IMR-90 (cell line): ENCODE measurements at regions not wholly inside any gene's neighbourhood (a gene's known extent, or its start where the extent isn't known, plus 50 kb on each side); places are given as distances from the start of the nearest gene placed in this dataset.

Experiments used
- ATAC-seq: fragments of 200-7000 bp; cut with Tn5 transposase; 2 replicates; pipeline ENCODE4 v1.9.1; 2020; ENCODE audit warnings: low read depth, mild to moderate bottlenecking, moderate library complexity
- BruUV-seq: library from RNA; stranded (reverse); fragments of 400-500 nt; replicated peaks from 2 replicates; lab custom pipeline; 2021; lab: Mats Ljungman, UMichigan
- CTCF ChIA-PET: fragments of 300-600 bp; formaldehyde crosslinking; extraction: SDS; loops from one replicate; lab custom pipeline; 2021; ENCODE audit warnings: antibody characterized with exemption; lab: Yijun Ruan, JAX
- POLR2A ChIA-PET: fragments of 300-600 bp; sonication (Branson Sonifier 250); formaldehyde crosslinking; loops from one replicate; lab custom pipeline; 2022; ENCODE audit warnings: antibody characterized with exemption; ENCODE audit not compliant: unreplicated experiment; lab: Charles Lee
- DNase-seq: peaks from one replicate; pipeline ENCODE4 v3.0.0; 2013
- H2AFZ ChIP-seq: replicated peaks from 2 replicates; pipeline ENCODE3; 2013; ENCODE audit warnings: low read length, mild to moderate bottlenecking; ENCODE audit not compliant: poor library complexity
- H2AK5ac ChIP-seq: 2 replicates; pipeline ENCODE4 v1.6.1; 2013; ENCODE audit warnings: low read depth, low read length, inconsistent platforms
- H2AK9ac ChIP-seq: replicated peaks from 2 replicates; pipeline ENCODE3; 2013; ENCODE audit warnings: mild to moderate bottlenecking, low read depth, low read length, moderate library complexity; ENCODE audit not compliant: poor library complexity
- H2BK120ac ChIP-seq: 2 replicates; pipeline ENCODE4 v1.6.1; 2013; ENCODE audit warnings: low read depth, low read length, inconsistent platforms
- H2BK15ac ChIP-seq: 3 replicates; pipeline ENCODE4 v1.6.1; 2013; ENCODE audit warnings: low read depth, low read length, inconsistent platforms
- H2BK20ac ChIP-seq: 2 replicates; pipeline ENCODE4 v1.6.1; 2013; ENCODE audit warnings: low read depth, mild to moderate bottlenecking, inconsistent platforms, low read length, moderate library complexity
- H2BK5ac ChIP-seq: 2 replicates; pipeline ENCODE4 v1.6.1; 2013; ENCODE audit warnings: mild to moderate bottlenecking, low read depth, low read length, inconsistent platforms; ENCODE audit not compliant: poor library complexity, severe bottlenecking
- H3K14ac ChIP-seq: replicated peaks from 2 replicates; pipeline ENCODE4 v1.6.1; 2013; ENCODE audit warnings: low read depth, low read length, inconsistent platforms
- H3K18ac ChIP-seq: 2 replicates; pipeline ENCODE4 v1.6.1; 2013; ENCODE audit warnings: low read depth, low read length, control low read depth
- H3K23ac ChIP-seq: 2 replicates; pipeline ENCODE4 v1.6.1; 2013; ENCODE audit warnings: low read depth, low read length, inconsistent platforms
- H3K27ac ChIP-seq: 2 replicates; pipeline ENCODE4 v1.5.1; 2013; ENCODE audit warnings: mild to moderate bottlenecking, control low read depth, low read length; ENCODE audit not compliant: insufficient read depth
- H3K27me3 ChIP-seq: 2 replicates; pipeline ENCODE4 v1.6.1; 2013; ENCODE audit warnings: low read length; ENCODE audit not compliant: control insufficient read depth, insufficient read depth
- H3K36me3 ChIP-seq: 2 replicates; pipeline ENCODE4 v1.6.1; 2013; ENCODE audit warnings: low read length, mixed read lengths; ENCODE audit not compliant: control insufficient read depth, insufficient read depth
- H3K4ac ChIP-seq: 2 replicates; pipeline ENCODE4 v1.6.1; 2013; ENCODE audit warnings: low read depth, low read length, inconsistent platforms
- H3K4me1 ChIP-seq: 2 replicates; pipeline ENCODE4 v1.6.1; 2013; ENCODE audit warnings: low read length, mixed read lengths; ENCODE audit not compliant: control insufficient read depth, insufficient read depth
- H3K4me2 ChIP-seq: 2 replicates; pipeline ENCODE4 v1.6.1; 2013; ENCODE audit warnings: low read depth, mild to moderate bottlenecking, control low read depth, low read length, moderate library complexity
- H3K4me3 ChIP-seq: 2 replicates; pipeline ENCODE4 v1.5.1; 2013; ENCODE audit warnings: low read depth, mild to moderate bottlenecking, control low read depth, low read length, moderate library complexity; ENCODE audit not compliant: insufficient read depth
- H3K56ac ChIP-seq: 2 replicates; pipeline ENCODE4 v1.6.1; 2013; ENCODE audit warnings: low read length, inconsistent platforms; ENCODE audit not compliant: insufficient read depth; ENCODE audit errors: extremely low read depth
- H3K79me1 ChIP-seq, 2 experiments: 2 replicates each; pipeline ENCODE4 v1.6.1; 2013; ENCODE audit warnings: low read length in 2 of 2, inconsistent platforms in 1 of 2, low read depth in 1 of 2
- H3K9ac ChIP-seq: 2 replicates; pipeline ENCODE4 v1.6.1; 2013; ENCODE audit warnings: low read depth, low read length, control low read depth
- H3K9me1 ChIP-seq: 2 replicates; pipeline ENCODE4 v1.6.1; 2013; ENCODE audit warnings: low read length, inconsistent platforms; ENCODE audit not compliant: insufficient read depth
- H3K9me3 ChIP-seq: 2 replicates; pipeline ENCODE4 v1.6.1; 2013; ENCODE audit warnings: low read length; ENCODE audit not compliant: control insufficient read depth, insufficient read depth
- H4K20me1 ChIP-seq: 2 replicates; pipeline ENCODE4 v1.6.1; 2013; ENCODE audit warnings: low read length, inconsistent platforms; ENCODE audit not compliant: insufficient read depth
- H4K5ac ChIP-seq: 2 replicates; pipeline ENCODE4 v1.6.1; 2013; ENCODE audit warnings: mild to moderate bottlenecking, low read depth, low read length, control low read depth
- H4K8ac ChIP-seq, 2 experiments: 2 replicates each; pipeline ENCODE4 v1.6.1; 2013; ENCODE audit warnings: low read depth in 2 of 2, low read length in 2 of 2, control low read depth in 1 of 2, inconsistent platforms in 1 of 2
- H4K91ac ChIP-seq: 2 replicates; pipeline ENCODE4 v1.6.1; 2013; ENCODE audit warnings: low read depth, low read length, inconsistent platforms; ENCODE audit not compliant: insufficient read depth
- BHLHE40 ChIP-seq: fragments of 150-350 bp; IDR thresholded peaks from 2 replicates; pipeline ENCODE4 v1.6.1; 2016; ENCODE audit warnings: mild to moderate bottlenecking, low read depth, low read length
- CEBPB ChIP-seq: IDR thresholded peaks from 2 replicates; pipeline ENCODE4 v1.6.1; 2012; ENCODE audit warnings: low read depth, low read length, improper control_type of control experiment
- CHD1 ChIP-seq: IDR thresholded peaks from 2 replicates; pipeline ENCODE4 v1.6.1; 2012; ENCODE audit warnings: low read depth, low read length, improper control_type of control experiment
- CTCF ChIP-seq: conservative IDR thresholded peaks from 2 replicates; pipeline ENCODE4 v1.5.1; 2012; ENCODE audit warnings: mild to moderate bottlenecking, low read depth, low read length, improper control_type of control experiment
- FOS ChIP-seq: fragments of 150-350 bp; IDR thresholded peaks from 2 replicates; pipeline ENCODE4 v1.6.1; 2016; ENCODE audit warnings: low read depth, low read length
- MAFK ChIP-seq: IDR thresholded peaks from 2 replicates; pipeline ENCODE4 v1.6.1; 2012; ENCODE audit warnings: low read depth, low read length, improper control_type of control experiment
- MAZ ChIP-seq: IDR thresholded peaks from 2 replicates; pipeline ENCODE4 v1.6.1; 2012; ENCODE audit warnings: low read depth, mild to moderate bottlenecking, low read length, improper control_type of control experiment, moderate library complexity, borderline replicate concordance
- MXI1 ChIP-seq: IDR thresholded peaks from 2 replicates; pipeline ENCODE4 v1.6.1; 2012; ENCODE audit warnings: low read depth, mild to moderate bottlenecking, low read length, moderate library complexity, borderline replicate concordance
- NFE2L2 ChIP-seq: fragments of 150-350 bp; IDR thresholded peaks from 2 replicates; pipeline ENCODE4 v1.6.1; 2016; ENCODE audit warnings: low read depth, mild to moderate bottlenecking, low read length
- POLR2A ChIP-seq: IDR thresholded peaks from 2 replicates; pipeline ENCODE4 v1.6.1; 2012; ENCODE audit warnings: mild to moderate bottlenecking, low read depth, low read length
- RAD21 ChIP-seq: IDR thresholded peaks from 2 replicates; pipeline ENCODE4 v1.6.1; 2012; ENCODE audit warnings: low read length, improper control_type of control experiment
- RCOR1 ChIP-seq: IDR thresholded peaks from 2 replicates; pipeline ENCODE4 v1.6.1; 2012; ENCODE audit warnings: mild to moderate bottlenecking, low read length, improper control_type of control experiment; ENCODE audit not compliant: insufficient replicate concordance
- RFX5 ChIP-seq: IDR thresholded peaks from 2 replicates; pipeline ENCODE4 v1.8.0; 2012; ENCODE audit warnings: low read depth, mild to moderate bottlenecking, low read length, moderate library complexity
- SMC3 ChIP-seq: fragments of 150-350 bp; IDR thresholded peaks from 2 replicates; pipeline ENCODE4 v1.6.1; 2016; ENCODE audit warnings: low read depth, mild to moderate bottlenecking, antibody characterized with exemption, low read length, moderate library complexity
- WGBS, 2 experiments: methylation state at CpG; one replicate each; pipeline versions ENCODE4 v1.1.5 to v1.1.7; 2013; ENCODE audit warnings: missing lambda C conversion rate in 2 of 2; ENCODE audit not compliant: insufficient read length in 1 of 2; ENCODE audit errors: extremely low coverage in 2 of 2; 5-methylcytosine and 5-hydroxymethylcytosine counted together
- dilution Hi-C: fragments of 300-500 bp; cut with HindIII; formaldehyde crosslinking; loops from one replicate; pipeline ENCODE4 v1.14.3; 2018; ENCODE audit warnings: low sequenced_read_pairs; ENCODE audit not compliant: unreplicated experiment
- in situ Hi-C: fragments of 300-500 bp; cut with MboI; formaldehyde crosslinking; loops from 3 replicates; pipeline ENCODE4 v1.14.3; 2019; ENCODE audit warnings: low sequenced_read_pairs, inconsistent platforms, mixed read lengths
- intact Hi-C: fragments of 100-400 bp; cut with micrococcal nuclease; formaldehyde crosslinking; loops from 2 replicates; pipeline ENCODE4 v1.10.0; 2022
- TF ChIP-seq, protein P1 (sequence below): fragments of 150-350 bp; IDR thresholded peaks from 2 replicates; pipeline ENCODE4 v1.6.1; 2017; ENCODE audit warnings: mild to moderate bottlenecking, antibody characterized with exemption, low read length, low read depth
- TF ChIP-seq, protein P2 (sequence below): fragments of 150-350 bp; IDR thresholded peaks from 2 replicates; pipeline ENCODE4 v1.6.1; 2016; ENCODE audit warnings: low read depth, mild to moderate bottlenecking, low read length, moderate library complexity, borderline replicate concordance

DNA sequence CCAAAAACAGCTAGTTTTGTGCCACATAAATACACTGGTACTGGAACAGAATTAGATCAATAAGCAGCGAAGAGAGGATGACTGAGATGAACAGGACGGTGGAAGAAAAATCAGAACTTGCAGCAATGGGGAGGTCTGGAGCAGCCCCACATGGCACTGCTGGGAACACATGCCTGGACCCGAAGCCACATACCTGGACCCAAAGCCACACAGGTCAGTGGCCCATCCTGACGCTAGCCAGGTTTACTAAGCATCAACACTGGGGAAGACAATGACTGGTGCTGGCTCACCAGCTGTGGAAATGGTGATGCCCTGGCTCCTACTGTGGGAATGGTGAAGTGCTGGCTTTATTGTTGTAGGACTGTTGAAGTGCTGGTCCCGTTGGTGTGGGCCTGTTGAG lies 139.7 kb upstream of the IRX4 start:
- dilution Hi-C loops = no loop called here
- H3K23ac ChIP-seq = no peak overlapping the region
- no peak overlapping the region for H3K56ac ChIP-seq
- POLR2A ChIA-PET = no interaction called here
- H2AK5ac ChIP-seq = no peak overlapping the region
- H4K5ac ChIP-seq = no peak overlapping the region
- H2AFZ ChIP-seq = no peak overlapping the region
- no peaks in the 10 kb centered on the region for H3K79me1 ChIP-seq
- no peak overlapping the region for H3K9ac ChIP-seq
- no peak overlapping the region for H2BK15ac ChIP-seq
- intact Hi-C loops = no loop called here
- CTCF ChIA-PET = no interaction called here
- in situ Hi-C loops = no loop called here
- no peak overlapping the region for H4K91ac ChIP-seq
- H3K9me3 ChIP-seq = no peaks in the 10 kb centered on the region
- no peak overlapping the region for H2BK120ac ChIP-seq
- H3K14ac ChIP-seq = no peak overlapping the region
- H4K8ac ChIP-seq = no peak overlapping the region
- WGBS, 2 experiments = 0% methylated on average over 1 of the region's 5 CpGs; no CpG with 5 or more reads in 1 of the 2 experiments
- no peak overlapping the region for H3K18ac ChIP-seq
- BruUV-seq = no TSS peak
- no peak overlapping the region for H2BK5ac ChIP-seq
- DNase-seq (no peak), ATAC-seq (no peak)
- no peaks in the 10 kb centered on the region for H3K27me3 ChIP-seq
- H3K36me3 ChIP-seq = no peaks in the 10 kb centered on the region
- H3K4ac ChIP-seq = no peak overlapping the region
- H2AK9ac ChIP-seq = peak overlapping the region; percentile 31
- no peaks in the 10 kb centered on the region for H3K9me1 ChIP-seq
- no peak overlapping the region for H3K4me3 ChIP-seq
- no peak overlapping the region for H3K27ac ChIP-seq
- H2BK20ac ChIP-seq = no peak overlapping the region
- H3K4me1 ChIP-seq = no peaks in the 10 kb centered on the region
- no peaks in the 10 kb centered on the region for H4K20me1 ChIP-seq
- no peak overlapping the region for H3K4me2 ChIP-seq
- TF ChIP-seq RFX5 (no peak), MAFK (no peak), CEBPB (no peak), CTCF (no peak), RCOR1 (no peak), RAD21 (no peak), POLR2A (no peak), BHLHE40 (no peak), NFE2L2 (no peak), CHD1 (no peak), MAZ (no peak), FOS (no peak), MXI1 (no peak), SMC3 (no peak)
- TF ChIP-seq, protein P1, sequence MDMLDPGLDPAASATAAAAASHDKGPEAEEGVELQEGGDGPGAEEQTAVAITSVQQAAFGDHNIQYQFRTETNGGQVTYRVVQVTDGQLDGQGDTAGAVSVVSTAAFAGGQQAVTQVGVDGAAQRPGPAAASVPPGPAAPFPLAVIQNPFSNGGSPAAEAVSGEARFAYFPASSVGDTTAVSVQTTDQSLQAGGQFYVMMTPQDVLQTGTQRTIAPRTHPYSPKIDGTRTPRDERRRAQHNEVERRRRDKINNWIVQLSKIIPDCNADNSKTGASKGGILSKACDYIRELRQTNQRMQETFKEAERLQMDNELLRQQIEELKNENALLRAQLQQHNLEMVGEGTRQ = no peak
- TF ChIP-seq, protein P2, sequence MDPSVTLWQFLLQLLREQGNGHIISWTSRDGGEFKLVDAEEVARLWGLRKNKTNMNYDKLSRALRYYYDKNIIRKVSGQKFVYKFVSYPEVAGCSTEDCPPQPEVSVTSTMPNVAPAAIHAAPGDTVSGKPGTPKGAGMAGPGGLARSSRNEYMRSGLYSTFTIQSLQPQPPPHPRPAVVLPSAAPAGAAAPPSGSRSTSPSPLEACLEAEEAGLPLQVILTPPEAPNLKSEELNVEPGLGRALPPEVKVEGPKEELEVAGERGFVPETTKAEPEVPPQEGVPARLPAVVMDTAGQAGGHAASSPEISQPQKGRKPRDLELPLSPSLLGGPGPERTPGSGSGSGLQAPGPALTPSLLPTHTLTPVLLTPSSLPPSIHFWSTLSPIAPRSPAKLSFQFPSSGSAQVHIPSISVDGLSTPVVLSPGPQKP = no peak
